GM18502 (cell line): ENCODE measurements at regions not wholly inside any gene's neighbourhood (a gene's known extent, or its start where the extent isn't known, plus 50 kb on each side); places are given as distances from the start of the nearest gene placed in this dataset.
"Not testable (repeated sequence)": the region's sequence is repeated elsewhere in the genome, so short reads cannot be mapped to it uniquely, and the experiment has no call there.

Experiments used
- ATAC-seq: cut with Tn5 transposase; IDR thresholded peaks from one replicate; pipeline ENCODE4 v1.9.1; 2021; ENCODE audit warnings: mild to moderate bottlenecking; ENCODE audit not compliant: unreplicated experiment, poor library complexity

- ATAC-seq: no peak
Observed at GRCh38 chr2:21814588-21815149, 690.9 kb downstream of the TDRD15 start.

- ATAC-seq: no peak
Observed at GRCh38 chr2:21818212-21818795, 694.5 kb downstream of the TDRD15 start.

- ATAC-seq: no peak
Observed at GRCh38 chr2:21819454-21819853, 695.7 kb downstream of the TDRD15 start.

- ATAC-seq: no peak
Observed at GRCh38 chr2:21820271-21820670, 696.5 kb downstream of the TDRD15 start.

GRCh38 chr2:21821672-21822227 is 698.0 kb downstream of the TDRD15 start:
- ATAC-seq: no peak

- ATAC-seq: no peak
Observed at GRCh38 chr2:21822505-21822904, 698.7 kb downstream of the TDRD15 start.

- ATAC-seq: no peak
Observed at GRCh38 chr2:21833767-21834166, 710.0 kb downstream of the TDRD15 start.

- no peak for ATAC-seq
Observed at GRCh38 chr2:21836261-21836660, 712.5 kb downstream of the TDRD15 start.

GRCh38 chr2:21836719-21837118 is 713.0 kb downstream of the TDRD15 start:
- ATAC-seq: no peak

- no peak for ATAC-seq
Observed at GRCh38 chr2:21837168-21837960, 713.6 kb downstream of the TDRD15 start.

- no peak for ATAC-seq
Observed at GRCh38 chr2:21841341-21841740, 717.6 kb downstream of the TDRD15 start.

GRCh38 chr2:21850367-21850766 is 726.6 kb downstream of the TDRD15 start:
- ATAC-seq: not testable (repeated sequence)

- no peak for ATAC-seq
Observed at GRCh38 chr2:21854938-21855337, 731.2 kb downstream of the TDRD15 start.

GRCh38 chr2:21856708-21857107 is 732.9 kb downstream of the TDRD15 start:
- no peak for ATAC-seq

- ATAC-seq: no peak
Observed at GRCh38 chr2:21860907-21861306, 737.1 kb downstream of the TDRD15 start.

- ATAC-seq: no peak
Observed at GRCh38 chr2:21866316-21866715, 742.5 kb downstream of the TDRD15 start.

GRCh38 chr2:21887881-21888280 is 764.1 kb downstream of the TDRD15 start:
- no peak for ATAC-seq

GRCh38 chr2:21890041-21890440 is 766.3 kb downstream of the TDRD15 start:
- ATAC-seq: no peak

- ATAC-seq: no peak
Observed at GRCh38 chr2:21890716-21891115, 766.9 kb downstream of the TDRD15 start.

GRCh38 chr2:21891191-21891590 is 767.4 kb downstream of the TDRD15 start:
- ATAC-seq: no peak

- ATAC-seq: no peak
Observed at GRCh38 chr2:21892140-21892539, 768.4 kb downstream of the TDRD15 start.
